ENCODE measurements at regions not wholly inside any gene's neighbourhood (a gene's known extent, or its start where the extent isn't known, plus 50 kb on each side); places are given as distances from the start of the nearest gene placed in this dataset.
A peak's percentile ranks its signal among the peaks of the same experiment; 100 is the strongest.

DNA sequence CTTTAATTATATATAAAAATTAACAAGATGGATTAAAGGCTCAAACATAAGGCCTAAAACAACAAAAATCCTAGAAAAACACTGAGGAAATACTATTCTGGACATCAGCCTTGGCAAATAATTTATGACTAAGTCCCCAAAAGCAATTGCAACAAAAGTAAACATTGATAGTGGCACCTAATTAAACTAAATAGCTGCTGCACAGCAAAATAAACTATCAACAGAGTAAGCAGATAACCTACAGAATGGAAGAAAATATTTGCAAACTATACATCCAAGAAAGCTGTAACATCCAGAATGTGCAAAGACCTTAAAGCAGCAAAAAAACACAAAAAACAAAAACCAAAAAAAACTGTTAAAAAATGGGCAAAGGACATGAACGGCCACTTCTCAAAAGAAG lies 384.0 kb upstream of the SEMA3D start:
- no peak for DNase-seq

DNA sequence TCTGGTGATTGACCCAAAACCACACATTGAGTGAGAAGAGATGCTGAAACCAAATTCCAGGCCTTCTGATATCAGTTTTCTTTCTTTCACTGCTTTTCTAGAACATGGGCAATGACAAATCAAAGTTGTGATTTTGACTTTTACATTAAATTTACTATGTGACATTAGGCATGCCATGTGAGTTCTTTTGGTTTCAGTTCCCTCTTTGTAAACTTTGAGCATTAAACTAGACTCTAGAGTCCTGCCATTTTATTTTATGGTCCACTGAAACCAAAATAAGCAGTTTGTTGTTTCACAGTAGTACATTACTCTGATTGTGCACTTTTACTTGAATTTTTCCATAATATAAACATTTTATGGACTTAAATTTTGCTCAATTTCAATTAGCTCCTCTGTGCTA lies 381.1 kb upstream of the SEMA3D start:
- no peak for DNase-seq

DNA sequence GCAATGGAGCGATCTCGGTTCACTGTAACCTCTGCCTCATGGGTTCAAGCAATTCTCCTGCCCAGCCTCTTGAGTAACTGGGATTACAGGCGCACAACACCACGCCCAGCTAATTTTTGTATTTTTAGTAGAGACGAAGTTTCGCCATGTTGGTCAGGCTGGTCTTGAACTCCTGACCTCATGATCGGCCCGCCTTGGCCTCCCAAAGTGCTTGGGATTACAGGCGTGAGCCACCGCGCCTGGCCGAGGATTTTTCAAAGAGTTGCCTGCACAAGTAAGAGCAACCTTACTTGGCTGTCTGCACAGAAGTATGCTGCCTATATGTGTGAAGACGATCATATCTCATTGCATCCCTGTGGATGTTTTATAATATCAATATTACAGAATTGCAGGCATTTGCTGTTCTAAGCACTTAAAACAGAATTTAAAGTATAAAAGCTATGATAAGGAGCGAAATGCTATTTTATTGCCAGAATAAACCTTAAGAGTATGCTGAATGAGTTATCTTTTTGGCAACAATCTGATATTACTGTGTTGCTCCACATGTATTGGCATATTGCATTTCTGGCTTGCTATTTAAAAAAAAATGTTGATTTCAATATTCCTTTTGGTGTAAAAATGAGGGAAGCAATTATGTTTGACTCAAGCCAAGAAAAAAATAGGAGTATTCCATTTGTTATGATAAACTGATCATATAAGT lies 379.4 kb upstream of the SEMA3D start:
- DNase-seq: no peak

DNA sequence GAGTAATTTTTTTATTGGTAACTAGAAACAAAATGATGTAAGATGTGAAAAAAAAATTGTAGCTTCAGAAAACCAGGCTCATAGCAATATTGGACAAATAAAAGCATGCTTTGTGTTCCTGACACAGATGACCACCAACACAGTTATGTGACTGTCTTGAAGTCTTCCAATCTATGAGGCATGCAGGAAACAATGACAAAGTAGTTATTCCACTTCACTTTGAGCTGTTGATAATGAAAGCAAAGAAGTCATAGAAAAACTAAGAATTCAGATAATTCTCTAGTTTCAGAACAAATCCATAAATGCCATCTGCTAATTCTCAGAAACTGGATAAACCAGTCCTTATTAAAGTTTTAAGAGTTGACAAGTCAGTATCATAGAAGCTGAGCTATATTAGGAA lies 378.4 kb upstream of the SEMA3D start:
- no peak for DNase-seq

DNA sequence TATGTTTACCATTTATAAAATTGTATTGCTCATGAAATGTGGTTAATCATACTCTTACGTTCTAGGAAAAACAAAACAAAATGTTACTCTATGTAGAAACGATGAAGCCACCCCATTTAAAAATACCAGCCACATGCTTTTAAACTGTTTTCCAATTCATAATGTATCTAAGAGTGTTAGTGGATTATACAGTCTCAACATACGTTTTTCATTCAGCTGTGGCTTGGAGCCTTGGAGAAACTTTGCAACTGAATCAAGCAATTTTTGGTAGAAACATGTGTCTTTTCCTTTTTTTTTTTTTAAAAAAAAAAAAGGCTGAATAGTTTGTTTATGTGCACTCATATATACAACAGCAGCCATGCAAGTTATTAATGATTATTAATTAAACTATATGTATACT lies 378.0 kb upstream of the SEMA3D start:
- peak; percentile 26 for DNase-seq

DNA sequence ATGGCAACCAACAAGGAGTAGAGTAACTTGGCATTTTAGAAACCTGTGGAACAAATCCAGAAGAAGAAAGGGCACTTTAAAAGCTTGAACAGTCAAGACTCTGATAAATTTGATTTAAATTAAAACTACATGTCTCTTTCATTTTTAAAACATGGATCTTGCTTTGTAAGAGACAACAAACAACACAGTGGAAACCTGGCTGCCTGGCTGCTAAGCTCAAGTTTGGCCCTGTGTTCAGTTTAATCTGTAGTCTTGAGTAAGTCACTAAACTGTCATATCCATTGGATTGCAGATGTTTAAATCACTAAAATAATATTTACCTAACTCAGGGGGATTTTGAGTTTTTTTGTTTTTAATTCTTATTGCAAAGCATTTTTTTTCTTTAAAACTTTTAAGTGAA lies 374.9 kb upstream of the SEMA3D start:
- DNase-seq: peak; percentile 8

DNA sequence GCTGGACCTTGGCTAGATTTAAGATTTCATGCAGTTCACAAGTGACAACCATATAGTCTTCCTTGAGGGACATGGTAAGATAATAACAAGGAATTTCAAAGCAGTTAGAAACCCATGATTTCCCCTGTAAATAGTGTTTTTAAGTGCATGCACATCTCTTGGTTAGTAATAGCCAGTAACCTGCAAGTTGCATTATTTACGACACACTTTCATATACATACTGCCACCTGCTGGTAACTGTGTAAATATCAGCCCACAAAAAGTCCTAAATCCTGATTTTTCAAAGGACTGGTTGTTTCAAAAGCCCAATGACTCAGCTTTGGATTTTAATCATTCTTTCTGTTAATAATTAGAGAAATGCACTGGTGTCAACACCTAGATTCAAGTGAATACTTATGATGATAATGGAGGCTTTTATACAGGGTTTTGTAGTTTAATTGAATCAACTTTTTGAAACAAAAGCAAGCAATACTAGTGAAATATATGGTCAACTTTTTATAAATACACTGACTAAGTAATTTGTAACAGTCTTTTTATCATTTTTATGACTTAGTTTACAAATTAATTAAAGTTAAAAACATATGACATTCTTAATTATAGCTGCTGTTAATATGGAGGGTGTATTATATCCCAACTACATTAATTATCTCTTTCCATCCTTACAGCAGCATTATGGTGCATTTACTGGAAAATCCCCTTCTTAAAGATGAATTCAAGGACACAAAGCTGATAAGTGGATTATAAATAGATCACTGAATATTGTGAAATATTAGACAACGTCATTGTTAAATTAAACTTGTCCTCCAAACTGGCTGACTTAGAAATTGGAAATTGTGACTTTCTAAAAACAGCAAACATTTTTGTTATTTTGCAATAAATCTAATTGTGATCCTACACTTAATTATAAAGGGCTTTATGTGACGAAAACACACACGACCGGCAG lies 367.7 kb upstream of the SEMA3D start:
- peak; percentile 77 for DNase-seq

DNA sequence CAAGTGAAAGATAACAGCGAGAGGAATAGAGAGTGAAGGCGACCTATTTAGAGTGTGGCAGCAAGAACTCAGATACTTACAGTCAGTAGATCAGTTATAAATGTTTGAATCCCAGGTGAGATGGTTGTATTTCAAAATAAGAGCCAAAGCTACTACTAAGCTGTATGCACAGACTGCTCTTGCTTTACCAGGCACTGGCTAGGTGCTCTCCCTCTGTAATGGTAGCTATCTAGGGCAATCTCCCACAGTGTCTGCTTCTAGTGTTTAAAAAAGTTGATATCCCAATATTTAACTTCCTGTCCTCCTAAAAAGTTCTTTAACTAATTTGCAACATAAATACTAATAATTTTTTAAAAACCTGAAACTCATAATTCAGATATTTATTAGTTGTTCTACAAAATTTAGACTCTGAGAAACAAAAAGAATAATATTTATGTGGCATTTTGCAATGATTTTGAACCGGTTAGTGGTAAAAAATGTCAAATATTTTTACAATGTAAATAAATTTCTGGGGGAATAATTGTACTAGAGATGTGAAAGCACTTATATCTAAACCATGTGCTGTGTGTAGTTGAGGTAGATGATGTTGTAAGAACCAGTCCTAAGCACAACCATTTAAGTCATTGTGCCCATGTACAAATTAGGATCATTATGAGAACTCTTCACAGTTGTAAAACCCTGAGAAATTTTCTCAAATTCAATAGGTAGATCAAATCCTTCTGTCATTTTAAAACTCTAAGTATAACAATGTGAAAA lies 349.3 kb upstream of the SEMA3D start:
- no peak for DNase-seq

DNA sequence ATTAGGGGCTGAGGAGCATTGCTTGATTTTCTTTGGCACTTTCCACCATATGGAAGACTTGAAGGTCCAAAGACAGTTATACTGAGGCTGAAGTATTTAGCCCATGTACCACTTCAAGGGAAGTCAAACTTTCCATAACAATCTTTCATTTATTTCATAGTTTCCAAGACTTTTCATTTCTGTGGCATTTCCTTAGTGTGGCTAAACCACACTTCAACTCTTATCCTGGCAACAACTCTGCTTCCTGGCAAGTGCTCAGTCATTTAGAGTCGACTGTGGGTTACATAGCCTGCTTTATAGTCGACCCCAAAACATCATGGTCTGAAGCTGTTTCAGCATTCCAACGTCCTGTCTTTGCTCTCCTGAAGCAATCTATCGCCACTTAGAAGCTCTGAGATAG lies 343.0 kb upstream of the SEMA3D start:
- DNase-seq: peak; percentile 47

DNA sequence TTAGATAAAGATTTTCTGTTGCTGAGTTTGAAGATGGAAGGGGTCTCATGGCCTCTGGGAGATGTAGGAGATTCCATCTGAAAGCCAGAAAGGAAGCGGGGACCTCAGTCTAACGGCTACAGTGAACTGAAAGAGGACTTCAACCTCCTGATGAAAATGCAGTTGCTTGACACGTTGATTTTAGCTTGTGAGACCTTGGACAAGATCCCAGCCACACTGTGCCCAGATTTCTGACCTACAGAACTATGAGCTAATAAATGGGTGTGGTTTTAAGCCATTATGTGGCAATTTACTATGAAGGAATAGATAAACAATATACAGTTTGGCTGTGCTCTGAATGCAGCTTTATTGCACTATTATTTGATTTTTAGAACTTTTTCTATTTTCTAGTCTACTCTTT lies 342.3 kb upstream of the SEMA3D start:
- DNase-seq: no peak

DNA sequence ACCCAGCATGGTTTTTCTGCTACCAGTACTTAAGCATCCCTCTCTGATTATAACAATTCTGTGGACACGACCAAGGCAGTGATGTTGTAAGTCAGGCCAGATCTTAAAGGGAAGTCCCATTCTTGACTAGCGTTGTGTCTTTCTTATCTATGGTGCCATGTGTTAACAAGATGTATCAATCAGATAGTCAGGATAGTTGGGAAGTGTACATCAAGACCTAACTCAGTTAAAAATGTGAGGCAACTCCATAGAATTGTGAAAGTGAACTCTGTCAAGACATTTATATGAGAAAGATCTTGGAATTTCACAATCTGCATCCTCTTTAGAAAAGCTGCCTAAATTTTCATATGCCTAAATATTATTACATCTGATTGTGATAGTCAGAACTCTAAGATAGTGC lies 341.7 kb upstream of the SEMA3D start:
- no peak for DNase-seq

DNA sequence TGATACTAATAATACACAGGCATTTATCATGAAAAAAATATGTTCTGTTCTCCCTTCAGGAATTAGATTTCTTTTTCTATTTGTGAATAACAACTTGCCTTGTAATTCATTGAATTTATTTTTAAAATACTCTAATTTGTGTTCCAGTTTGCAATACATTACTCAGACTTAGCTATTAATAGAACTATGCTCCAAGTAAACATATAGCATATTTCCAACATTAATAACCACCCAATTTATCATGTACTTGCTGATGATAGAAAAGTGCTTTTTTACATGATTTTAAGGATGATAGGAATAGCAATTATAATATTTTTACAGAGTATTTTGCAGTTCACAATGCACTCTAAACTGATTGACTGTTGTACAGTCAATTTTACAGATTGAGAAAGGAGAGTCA lies 338.8 kb upstream of the SEMA3D start:
- DNase-seq: no peak

DNA sequence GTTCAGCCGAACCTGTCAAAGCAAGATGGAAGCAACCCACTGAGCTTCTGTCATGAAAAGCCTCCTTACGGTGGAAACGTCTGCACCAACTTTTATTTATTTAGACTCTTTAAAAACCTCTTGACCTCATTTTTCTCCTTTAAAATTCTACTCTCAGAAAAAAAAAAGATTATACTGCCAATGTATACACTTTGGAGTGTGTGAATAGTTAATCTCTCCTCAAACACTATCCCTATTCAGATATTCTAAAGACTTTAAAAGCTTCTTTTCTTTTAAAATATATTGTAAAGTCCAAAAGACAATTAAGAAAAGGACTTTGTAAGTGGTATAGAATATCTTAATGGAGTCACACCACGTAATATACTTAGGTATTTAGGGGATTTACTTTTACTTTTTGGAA lies 335.2 kb upstream of the SEMA3D start:
- peak; percentile 8 for DNase-seq

DNA sequence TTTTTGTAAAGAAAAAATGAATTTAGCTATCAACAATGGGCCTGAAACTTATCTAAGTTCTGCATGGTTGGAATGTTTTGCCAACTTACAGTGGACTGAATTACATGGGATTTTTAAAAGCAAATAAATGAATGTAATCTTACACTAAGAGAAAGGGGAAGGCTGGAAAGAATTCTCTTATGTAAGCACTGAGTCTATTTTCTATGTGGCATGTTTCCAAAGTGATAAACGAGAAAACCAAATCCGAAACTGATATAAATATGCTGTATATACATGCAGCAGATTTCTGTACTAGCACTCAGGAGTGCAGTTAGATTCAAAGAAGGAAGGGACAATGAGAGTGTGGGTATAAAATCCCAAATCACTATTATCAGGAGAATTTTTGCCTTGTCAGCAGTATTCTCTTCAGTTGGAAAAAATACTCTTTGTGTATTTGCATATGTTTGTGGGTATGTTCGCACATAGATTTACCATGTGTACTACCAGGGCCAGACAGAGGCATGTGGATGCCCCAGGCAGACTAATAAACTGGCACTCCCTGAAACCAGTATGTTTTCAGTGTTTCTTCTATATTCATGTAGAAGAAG lies 334.3 kb upstream of the SEMA3D start:
- peak; percentile 24 for DNase-seq

DNA sequence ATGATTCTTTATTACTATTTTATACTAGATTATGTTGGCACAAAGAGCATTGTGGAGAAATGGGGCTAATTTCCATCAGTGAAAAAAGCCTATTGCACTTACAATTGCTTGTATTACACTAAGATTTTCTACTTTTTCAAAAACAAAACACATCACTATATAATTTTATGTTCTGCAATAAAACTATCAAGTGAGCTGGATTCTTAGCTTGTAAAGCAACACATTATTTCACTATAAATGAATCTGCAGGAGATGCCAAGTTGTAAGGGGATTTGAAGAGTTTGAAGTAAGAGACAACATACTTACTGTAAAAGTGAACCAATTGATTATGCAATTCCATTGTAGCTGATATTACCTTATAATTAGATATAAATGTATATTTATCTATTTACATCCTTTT lies 333.3 kb upstream of the SEMA3D start:
- no peak for DNase-seq

DNA sequence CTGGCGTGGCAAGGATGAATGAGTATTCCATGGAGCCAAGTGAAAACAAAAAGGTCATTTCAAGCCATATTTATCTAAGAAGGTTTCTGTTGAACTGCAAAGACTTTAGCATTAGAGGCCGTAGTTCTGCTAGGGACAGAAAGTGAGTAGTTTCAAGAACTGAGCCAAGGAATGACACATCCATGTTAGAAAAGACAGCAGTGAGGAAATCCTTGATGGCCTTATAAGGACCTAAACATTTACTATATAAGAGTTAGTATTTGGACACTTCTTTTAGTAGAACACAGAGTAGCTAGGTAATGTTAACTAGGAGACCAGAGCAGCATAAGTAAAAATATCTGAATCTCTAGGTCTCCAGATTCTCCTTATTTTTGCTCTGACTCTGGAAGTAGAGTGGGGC lies 329.8 kb upstream of the SEMA3D start:
- DNase-seq: no peak

DNA sequence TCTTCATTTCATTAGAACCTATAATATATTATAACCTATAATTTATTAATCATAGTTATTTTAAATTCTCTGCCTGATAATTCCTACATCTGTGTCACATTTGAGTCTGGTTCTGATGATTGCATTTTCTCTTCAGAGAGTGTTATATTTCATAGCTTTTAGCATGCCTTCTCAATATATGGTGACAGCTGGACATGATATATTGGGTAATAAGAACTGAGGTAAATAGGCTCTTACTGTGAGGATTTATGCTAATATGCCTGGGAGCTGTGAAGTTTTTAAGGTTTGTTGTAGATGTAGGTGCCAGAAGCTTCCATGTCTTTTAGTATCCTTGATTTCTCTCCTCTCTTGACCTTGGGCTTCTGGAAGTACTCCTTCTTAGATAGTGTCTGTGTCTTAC lies 325.9 kb upstream of the SEMA3D start:
- no peak for DNase-seq

DNA sequence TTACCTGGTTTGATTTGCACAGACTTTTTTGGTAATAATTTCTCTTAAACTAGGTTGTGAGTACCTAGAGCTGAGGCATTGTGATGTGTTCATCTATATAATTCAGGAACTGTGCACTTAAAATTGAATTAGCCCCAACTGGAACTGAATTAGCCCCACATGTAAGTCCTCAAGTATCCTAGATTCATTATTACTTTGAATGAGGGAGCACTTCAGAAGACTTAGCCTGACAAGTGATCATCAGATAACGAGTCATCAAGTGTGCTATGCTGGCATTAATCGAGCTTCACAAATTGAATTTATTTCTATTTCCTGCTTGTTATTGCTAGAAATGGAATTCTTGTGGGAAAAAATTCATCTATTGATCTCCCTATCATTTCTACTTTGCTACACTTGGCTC lies 323.4 kb upstream of the SEMA3D start:
- DNase-seq: no peak

DNA sequence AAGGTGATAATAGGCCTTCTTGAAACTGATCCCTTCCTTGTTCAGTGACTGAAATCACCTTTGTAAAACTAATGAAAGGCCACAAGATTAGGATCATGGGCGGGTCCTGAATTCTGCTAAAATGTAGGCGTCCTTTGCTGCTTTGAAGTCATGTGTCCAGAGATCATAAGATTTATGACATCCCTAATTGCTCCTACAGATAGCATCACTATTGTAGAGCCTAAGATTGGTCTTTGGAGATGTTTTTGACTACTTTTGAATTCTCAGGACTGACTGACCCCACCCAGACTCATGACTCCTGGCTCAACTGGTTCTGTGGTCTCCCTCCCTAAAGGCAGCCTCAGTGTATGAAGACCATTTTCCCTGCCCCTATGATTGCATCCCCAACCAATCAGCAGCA lies 322.6 kb upstream of the SEMA3D start:
- DNase-seq: no peak

DNA sequence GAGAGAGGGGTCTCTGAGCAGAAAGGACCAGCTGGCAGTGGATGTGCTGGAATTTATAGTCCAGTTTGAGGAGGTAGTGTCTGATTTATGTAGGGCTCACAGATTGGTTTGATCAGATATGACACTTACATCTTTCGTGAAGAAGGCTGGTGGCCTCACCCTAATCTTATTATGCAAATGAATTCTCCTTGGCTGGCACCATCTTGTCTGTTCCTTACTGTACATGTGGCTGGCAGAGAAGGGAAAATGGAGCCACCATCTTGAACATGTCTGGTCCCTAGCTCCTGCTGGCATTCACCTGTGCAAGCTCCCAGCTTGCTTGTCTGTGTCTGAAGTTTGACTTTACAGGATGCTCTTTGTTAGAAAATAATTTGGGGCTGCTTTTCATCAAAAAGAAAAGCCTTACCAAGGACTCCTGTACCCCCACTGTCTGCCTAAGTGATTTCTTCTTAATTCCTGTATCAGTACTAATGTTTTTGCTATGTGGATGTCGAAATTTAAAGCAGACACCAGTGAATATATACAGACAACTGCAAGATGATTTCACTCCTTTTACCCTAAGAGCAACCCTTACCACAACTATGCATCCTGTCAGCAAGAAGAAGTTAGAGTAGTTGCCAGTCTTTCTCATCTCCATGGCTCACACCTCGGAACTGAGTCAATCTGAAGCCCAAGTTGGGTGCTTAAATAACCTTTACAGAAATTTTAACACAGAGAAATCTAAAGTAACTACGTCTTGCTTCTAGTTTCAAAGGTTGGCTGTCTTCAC lies 322.0 kb upstream of the SEMA3D start:
- DNase-seq: no peak

DNA sequence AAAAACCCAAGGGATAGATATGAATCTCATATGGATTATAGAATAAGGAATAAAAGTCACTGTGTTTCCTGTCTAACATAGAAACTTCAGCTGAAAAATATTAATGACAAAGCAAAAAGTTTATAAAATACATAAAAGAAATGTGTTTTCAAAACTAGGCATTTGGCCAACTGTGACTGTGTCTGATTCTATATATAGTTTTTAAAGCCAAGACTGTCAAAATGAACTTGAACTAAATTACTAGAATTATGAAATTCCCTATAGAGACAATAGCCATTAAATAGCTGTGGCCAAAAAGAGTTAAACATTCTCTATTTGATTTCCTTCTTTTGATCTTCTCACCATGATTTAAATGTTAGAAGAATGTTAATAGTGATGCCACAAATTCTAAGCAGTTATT lies 311.2 kb upstream of the SEMA3D start:
- peak; percentile 43 for DNase-seq

DNA sequence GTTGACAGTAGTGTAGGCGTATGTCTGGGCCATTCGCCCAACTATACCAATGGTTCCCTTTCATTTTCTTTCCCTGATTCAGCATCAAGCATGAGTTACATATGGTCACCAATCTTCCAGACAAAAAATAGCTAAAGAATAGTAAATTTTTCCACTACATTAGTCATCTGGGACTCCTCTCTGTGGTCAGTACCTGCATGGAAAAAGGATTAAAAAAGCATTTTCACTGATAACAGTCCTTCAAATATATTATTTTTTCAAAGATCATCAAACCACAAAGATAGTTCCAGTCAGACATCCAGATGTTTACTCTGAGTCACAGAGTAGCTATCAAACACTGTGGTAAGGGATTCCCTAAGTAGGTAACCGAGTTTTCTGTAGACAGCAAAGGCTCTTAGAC lies 302.6 kb upstream of the SEMA3D start:
- DNase-seq: no peak
